Right lobe of liver (tissue), 4 donors: ENCODE measurements at regions not wholly inside any gene's neighbourhood (a gene's known extent, or its start where the extent isn't known, plus 50 kb on each side); places are given as distances from the start of the nearest gene placed in this dataset.

Source experiments
- CTCF ChIP-seq, 4 donors: fragments of 200-600 bp in 3 of 4; fragments of 450-650 bp in 1 of 4; IDR thresholded peaks; one replicate each; pipeline versions ENCODE4 v1.5.1 to v1.8.0; 2016 to 2022; ENCODE audit warnings: antibody characterized with exemption in 4 of 4, mild to moderate bottlenecking in 2 of 4
- POLR2A ChIP-seq: fragments of 450-650 bp; IDR thresholded peaks from one replicate; pipeline ENCODE4 v1.6.1; 2017; ENCODE audit warnings: antibody characterized with exemption, mild to moderate bottlenecking
- donor health status: DM: no; HTN: no; CAD: no.
- donor health status: DM: no; HTN: no; CAD: no.
- donor health status: DM: no; HTN: yes; CAD: no.

- TF ChIP-seq CTCF (IDR thresholded peaks at IDR 0.05) (no peak), POLR2A (no peak)
Measured at GRCh38 chr4:115883231-115883630, 769.8 kb upstream of the NDST4 start.
